ENCODE measurements at regions not wholly inside any gene's neighbourhood (a gene's known extent, or its start where the extent isn't known, plus 50 kb on each side); places are given as distances from the start of the nearest gene placed in this dataset.

DNA sequence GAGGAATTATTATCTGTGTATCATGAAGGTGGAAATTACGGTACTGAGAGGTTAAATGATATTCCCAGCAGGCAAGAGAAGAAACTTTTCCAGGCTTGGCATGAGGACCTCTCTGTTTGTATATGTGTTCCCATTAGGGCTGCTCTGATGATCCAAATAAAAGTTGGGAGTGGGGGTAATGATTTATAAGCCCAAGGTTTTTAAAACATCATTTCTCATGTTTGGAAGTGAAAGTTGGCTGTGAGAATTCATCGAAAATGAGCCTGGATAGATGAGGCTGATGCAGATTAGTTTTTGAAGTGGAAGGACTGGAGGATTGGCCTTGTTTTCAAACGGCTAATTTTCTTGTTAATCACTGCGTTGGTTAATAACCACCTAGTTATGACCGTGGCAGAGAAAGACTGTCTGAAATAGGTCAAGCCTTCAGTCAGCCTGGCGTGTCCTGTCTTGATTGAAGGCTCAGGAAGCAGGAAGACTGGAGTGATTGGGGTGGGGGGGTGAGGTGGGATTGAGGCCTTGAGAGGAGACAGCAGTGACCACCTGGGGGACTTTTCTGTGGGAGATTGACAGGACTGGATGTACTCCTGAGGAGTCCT is 391.0 kb upstream of the WWC1 start:
- DNase-seq (ENCODE audit: low read depth in 4 of 4, low spot score in 2 of 4), result no peak

GRCh38 chr5:167902298-167902697 is 389.1 kb upstream of the WWC1 start:
- DNase-seq (ENCODE audit: low read depth in 4 of 4, low spot score in 2 of 4), result no peak

- no peak for DNase-seq (ENCODE audit: low read depth in 4 of 4, low spot score in 2 of 4)
These were observed 388.2 kb upstream of the WWC1 start for GRCh38 chr5:167903243-167903642.

DNA sequence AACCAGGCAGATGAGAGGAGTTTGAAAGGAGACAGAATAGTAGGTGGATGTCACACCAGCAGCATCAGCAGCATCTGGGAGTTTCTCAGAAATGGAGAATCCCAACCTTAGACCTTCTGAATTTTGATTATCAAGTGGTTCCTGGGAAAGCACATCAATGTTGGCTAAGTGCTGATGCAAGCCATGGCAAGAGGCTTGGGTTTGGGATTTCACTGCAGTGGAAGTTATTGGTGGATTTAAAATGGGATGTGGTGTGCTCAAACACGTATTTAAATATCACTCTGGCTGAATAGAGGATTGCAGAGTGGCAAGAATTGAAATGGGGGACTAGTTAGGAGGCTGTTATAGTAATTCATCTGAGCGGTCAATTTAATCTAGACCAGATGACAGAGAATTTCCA is 387.8 kb upstream of the WWC1 start:
- no peak for DNase-seq (ENCODE audit: low read depth in 4 of 4, low spot score in 2 of 4)

GRCh38 chr5:167905919-167906853 is 385.3 kb upstream of the WWC1 start:
- no peak for DNase-seq (ENCODE audit: low read depth in 4 of 4, low spot score in 2 of 4)

GRCh38 chr5:167908606-167909005 is 382.8 kb upstream of the WWC1 start:
- DNase-seq (ENCODE audit: low read depth in 4 of 4, low spot score in 2 of 4), result no peak

DNA sequence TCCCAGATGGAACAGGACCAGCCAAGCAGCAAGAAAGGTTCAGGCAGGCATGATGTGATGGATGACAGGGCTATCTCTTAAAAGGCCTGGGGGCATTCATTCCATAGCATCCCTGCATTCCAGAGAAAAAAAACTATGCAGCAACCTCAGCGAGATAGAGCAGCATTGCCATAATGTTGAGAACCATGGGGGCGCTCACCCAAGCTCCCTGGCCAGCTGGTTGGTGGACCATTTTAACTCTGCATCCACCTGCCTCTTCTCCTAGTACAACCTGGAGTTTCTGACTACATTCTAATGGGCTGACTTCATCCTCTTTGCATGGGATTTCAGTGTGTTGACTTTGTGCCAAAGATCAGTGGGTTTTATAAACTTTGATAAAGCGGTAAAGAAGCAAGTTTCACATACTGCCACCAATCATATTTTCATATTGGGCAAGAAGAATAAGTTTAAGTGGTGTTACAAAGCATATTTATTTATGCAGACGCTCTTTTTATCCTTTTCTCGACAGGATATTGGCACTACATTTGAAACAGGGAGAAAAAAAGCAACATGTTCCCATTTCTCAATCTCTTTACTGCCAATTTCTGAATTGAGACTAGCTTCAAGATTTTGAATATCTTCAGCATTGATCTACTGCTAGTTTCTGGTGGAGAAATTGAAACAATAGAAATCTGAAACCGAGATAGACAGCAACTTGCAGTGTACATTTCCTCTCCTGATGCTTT is 378.3 kb upstream of the WWC1 start:
- no peak for DNase-seq (ENCODE audit: low read depth in 4 of 4, low spot score in 2 of 4)

GRCh38 chr5:167915237-167915636 is 376.2 kb upstream of the WWC1 start:
- no peak for DNase-seq (ENCODE audit: low read depth in 4 of 4, low spot score in 2 of 4)

DNA sequence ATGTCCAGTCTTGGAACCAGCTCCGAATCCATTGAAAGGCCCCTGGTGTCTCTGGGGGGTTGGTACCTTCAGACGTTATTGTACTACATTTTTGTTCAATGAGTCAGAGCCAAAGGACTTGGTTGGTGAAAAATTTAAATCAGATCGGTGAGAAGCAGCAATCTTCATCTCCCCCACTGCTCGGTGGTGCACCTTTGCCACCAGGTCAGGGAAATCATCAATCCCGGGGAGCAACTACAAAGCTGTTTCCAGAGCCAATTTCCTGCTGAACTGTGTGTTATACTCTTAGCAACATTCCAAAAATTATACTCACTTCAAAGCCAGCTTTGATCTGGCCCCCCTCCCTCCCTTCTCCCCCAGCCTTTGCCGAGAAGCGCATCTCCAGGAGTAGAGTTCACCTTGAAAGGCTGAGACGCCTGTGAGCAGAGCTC is 375.2 kb upstream of the WWC1 start:
- no peak for DNase-seq (ENCODE audit: low read depth in 4 of 4, low spot score in 2 of 4)

DNA sequence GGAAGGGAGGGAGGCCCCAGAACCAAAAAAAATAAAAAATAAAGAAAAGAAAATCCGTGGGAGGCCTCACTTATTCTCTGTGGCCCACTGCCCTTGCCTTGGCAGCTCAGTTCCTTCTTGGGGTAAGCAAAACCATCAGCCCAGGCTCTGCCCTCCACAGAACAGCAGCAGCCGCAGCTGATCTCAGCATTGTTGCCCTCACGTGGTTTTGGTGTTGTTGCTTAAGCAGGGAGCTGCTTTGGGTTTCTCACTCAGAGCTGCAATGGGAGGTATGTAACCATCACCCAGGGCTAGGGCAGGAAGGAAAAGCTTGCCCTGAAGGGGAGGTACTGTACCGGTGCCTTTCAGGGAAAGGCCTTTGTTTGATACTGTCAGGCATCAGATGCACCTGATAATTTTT is 374.7 kb upstream of the WWC1 start:
- DNase-seq (ENCODE audit: low read depth in 4 of 4, low spot score in 2 of 4), result no peak

- DNase-seq (ENCODE audit: low read depth in 4 of 4, low spot score in 2 of 4), result no peak
These were observed 373.1 kb upstream of the WWC1 start for GRCh38 chr5:167918184-167918812.

- no peak for DNase-seq (ENCODE audit: low read depth in 4 of 4, low spot score in 2 of 4)
These were observed 372.5 kb upstream of the WWC1 start for GRCh38 chr5:167918813-167919483.

GRCh38 chr5:167920589-167920988 is 370.9 kb upstream of the WWC1 start:
- DNase-seq (ENCODE audit: low read depth in 4 of 4, low spot score in 2 of 4), result no peak

DNA sequence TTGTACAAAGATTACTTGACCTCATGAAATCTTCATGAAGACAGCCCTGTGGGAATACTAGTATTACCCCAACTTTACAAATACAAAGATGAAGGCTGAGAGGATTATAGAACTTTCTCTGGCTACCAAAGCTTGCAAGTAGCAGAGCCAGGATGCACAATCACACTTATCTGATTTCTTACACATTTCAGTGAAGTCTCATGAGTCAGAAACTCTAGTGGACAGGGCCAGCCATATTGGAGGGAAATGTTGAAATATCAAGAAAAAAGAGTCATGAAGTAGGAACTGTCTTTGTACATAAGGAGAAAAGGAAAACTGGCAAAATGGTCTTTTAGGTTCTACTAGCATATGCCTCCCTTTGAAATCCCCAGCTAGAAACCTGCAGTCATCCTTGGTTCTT is 369.6 kb upstream of the WWC1 start:
- no peak for DNase-seq (ENCODE audit: low read depth in 4 of 4, low spot score in 2 of 4)

DNA sequence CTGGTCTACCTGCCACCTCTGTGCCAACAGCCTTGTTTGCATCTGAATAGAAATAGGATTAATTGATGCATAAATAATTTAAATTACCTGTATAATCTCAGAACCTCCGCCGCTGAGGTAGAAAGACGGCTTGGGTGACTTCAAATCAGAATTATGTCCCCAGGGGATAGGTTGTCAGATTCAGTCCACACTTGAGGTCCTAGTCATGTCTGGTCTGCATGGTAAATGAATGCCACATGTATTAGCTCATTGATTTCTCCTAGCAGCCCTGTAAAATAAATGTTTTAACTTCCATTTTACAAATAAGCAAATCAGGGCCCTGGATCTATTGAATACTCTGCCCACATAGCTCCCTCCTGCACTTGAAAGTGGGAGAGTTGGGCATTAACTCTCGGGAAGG is 368.0 kb upstream of the WWC1 start:
- no peak for DNase-seq (ENCODE audit: low read depth in 4 of 4, low spot score in 2 of 4)

DNA sequence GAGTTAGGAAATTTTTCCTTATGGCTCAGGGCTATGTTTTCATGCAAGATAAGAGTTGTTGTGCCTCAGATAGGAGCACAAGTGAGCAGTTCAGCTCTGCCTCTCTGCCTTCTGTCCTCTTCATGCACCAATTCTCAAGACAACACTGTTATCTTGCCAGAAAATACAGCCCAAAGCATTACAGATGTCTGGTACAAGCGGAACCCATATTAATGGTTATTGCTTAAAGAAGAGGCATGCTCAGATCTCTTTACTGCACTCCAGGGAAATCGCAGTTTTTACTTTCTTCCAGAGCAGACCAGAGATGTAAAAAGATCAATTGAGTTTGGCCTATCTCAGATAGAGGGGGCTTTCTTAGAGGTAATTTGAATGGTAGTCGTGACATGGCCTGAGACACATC is 361.6 kb upstream of the WWC1 start:
- DNase-seq (ENCODE audit: low read depth in 4 of 4, low spot score in 2 of 4), result no peak

DNA sequence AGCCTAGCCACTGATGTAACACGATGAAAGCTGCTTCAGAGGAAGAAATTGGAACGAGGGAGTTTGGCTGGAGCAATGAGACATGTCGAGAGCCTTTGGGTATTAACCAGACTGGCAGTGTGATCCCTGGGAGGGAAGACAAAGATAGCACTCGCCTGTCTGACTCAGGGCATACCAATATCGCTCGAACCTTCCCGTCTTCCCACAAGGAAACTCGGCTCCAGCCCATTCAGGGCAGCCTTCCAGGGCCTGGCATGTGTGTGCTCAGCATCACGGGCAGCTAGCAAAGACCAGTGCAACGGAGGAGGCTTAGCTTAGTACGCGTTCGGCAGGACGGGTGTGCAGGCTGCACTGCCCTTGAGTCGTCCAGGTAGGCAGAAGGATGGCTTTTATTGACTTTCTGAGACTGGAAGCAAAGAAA is 356.9 kb upstream of the WWC1 start:
- DNase-seq (ENCODE audit: low read depth in 4 of 4, low spot score in 2 of 4), result no peak

DNA sequence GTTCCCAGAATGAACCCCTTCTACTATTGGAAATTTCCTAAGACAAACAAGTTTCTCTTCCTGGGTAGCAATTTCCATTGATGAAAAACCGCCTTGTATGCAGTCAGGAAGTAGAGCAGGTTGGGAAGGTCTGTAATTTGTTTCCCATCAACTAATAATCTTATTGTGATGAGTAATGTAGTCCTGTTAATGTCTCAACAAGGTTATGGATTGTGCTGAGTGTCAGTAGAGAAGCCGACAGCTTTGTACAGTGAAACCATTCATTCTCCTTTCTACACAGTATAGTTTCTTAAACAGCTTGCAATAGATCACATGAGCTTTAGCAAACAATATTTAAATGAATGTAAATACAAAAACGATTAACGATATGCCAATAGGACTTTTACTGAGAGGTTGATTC is 355.4 kb upstream of the WWC1 start:
- no peak for DNase-seq (ENCODE audit: low read depth in 4 of 4, low spot score in 2 of 4)

DNA sequence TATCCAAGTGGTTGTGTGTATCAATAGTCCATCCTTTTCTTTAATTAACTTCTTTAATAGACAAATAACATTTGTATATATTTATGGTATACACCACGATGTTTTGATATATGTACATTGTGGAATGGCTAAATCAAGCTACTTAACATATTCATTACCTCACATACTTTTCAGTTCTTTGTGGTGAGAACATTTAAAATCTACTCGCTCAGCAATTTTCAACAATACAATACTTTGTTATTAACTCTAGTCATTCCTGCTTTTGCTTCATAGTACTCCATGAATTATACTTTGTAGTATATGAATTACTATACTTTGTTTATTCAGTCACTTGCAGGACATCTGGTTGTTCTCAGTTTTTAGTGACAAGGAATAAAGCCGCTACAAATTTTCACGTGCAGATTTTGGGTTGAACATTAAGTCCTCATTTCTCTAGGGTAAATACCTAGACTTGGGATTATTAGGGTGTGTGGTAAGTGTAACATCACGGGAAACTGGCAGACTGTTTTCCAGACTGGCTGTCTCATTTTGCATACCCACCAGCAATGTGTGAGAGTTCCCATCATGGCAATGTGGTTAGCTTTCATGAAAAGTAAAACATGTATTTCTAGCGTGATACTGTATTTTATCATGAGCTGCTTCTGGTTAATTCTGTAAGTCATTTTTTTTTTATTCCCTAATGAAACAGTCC is 354.4 kb upstream of the WWC1 start:
- DNase-seq (ENCODE audit: low read depth in 4 of 4, low spot score in 2 of 4), result no peak

- no peak for DNase-seq (ENCODE audit: low read depth in 4 of 4, low spot score in 2 of 4)
These were observed 353.8 kb upstream of the WWC1 start for GRCh38 chr5:167937635-167937998.

Data from left renal cortex interstitium (tissue), 4 donors.